NCI-H1694 treated with DMSO at 0.1 percent for 48 hours (cell line): ENCODE measurements at regions not wholly inside any gene's neighbourhood (a gene's known extent, or its start where the extent isn't known, plus 50 kb on each side); places are given as distances from the start of the nearest gene placed in this dataset.
"Not testable (repeated sequence)": the region's sequence is repeated elsewhere in the genome, so short reads cannot be mapped to it uniquely, and the experiment has no call there.

Experiments used
- DNase-seq: peaks from one replicate; lab custom pipeline; 2025; lab: John Stamatoyannopoulos, UW

DNA sequence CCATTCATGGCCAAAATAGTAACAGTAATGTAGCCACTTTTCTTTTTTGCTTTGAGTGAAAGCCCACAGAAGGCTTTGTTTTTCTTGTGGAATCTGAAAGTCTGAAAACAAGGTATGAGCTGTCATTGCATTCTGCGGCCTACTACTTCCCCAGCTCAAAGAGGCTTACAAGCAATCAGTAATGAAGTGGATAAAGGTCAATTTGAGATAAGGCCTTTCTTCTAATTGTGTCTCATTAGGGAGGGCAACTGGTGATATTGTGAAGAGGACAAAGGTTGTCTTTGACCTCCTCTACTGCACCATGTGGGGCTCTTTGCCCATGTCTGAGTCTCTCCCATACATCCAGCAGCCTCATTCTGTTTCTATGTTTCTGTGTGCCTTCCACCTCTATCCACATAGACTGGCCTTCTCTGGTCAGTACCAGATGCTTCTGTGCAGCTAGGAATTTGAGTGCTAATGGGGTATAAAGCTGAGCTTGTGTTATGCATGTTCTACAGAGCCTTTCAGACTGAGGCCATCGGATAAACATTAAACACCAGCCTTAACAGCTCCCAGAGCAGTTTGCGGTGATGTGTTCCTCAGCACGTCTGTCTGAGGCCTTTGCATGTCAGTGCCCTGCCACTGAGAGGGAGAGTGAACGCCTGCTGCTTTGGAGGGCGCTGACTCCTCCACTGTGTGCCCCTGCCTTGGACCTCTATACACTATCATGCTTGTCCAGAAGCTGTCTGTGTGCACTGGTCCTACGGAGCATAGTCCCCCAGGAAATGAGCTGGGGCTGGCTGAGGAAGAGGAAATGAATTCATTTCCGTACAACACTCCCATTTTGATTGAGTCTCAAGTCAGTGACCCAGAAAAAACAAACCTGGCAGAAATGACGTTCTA is 80.2 kb downstream of the SH2D1A start:
- DNase-seq, result no peak

DNA sequence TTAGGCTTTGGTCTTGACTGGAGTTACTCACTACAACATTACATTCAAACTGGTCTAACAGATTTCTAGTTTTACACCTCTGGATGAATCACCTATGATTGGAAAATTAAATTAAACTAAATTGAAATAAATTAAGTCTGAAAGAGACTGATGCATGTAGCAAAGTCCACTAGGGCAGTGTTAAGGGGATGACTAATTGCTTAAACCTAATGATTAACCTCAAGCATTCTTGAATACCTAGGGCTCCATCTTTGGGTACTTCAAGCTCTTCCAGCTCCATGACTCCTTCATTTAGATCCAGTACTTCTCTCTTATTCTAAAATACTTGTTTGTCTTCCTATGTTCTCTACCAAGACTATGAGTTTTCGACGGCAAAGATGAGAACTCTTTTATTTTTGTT is 86.8 kb downstream of the SH2D1A start:
- no peak for DNase-seq

DNA sequence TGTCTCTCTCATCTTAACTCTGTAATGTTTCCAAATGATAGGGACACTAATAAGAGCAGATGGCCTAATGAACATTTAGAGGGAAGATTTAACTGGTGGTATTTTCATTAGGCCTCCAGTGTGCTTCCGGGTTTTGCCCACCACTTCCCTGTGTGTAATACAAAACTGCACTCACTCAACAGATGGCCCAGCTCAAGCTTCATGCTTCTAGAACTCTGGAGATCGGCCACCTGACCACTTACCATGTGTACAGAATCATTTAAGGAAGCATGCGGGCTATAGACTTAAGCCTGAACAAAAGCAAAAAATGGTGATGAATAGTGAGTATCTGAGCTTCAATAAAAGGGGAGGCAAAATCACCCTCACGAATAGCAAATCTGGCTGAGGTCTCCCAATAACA is 89.3 kb downstream of the SH2D1A start:
- peak; percentile 32 for DNase-seq

DNA sequence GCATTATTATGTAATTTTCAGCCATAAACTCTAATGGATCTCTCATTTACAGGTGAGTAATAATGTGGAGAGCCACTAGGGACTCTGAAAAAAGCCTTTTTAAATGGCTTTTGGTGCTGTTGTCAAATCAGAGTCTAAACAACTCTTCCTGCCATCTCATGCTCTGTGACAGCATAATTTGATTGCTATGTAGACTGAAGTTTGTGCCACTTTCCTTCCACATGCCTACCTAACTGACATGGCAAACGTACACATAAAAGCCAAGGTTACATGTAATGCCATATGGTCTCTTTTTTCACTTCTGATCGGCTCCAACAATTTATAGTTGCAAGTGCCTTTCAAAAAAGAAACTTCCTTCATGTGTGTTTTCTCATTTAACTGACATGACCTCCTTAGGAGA is 94.3 kb downstream of the SH2D1A start:
- no peak for DNase-seq

DNA sequence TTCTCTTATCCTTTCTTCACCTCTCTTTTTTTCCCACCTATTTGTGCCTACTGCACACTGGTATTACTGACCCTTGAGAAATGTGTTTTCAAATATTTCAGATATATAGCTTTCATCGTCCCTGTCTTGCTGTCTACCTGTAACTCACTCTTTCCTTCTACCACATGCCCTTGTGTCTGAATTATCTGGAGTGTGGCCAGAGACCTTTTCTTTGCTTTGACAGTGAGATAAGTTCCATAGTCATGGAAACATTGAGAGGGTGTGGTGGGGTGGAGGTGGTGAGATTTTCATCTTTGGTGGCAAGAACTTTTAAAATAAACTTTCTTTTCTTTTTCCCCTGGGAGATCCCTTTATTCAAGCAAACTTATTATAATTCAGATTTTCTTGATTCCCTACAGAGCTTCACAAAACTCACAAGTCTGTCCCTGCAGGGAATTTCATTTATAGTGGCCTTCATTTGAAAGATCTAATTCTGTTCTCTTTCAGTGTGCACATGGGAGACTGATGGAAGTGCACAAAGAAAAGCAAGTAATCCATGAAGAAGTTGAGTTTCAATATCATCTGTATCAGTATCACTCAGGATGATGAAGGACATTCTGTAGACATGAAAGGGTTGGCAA is 95.7 kb downstream of the SH2D1A start:
- DNase-seq, result no peak

DNA sequence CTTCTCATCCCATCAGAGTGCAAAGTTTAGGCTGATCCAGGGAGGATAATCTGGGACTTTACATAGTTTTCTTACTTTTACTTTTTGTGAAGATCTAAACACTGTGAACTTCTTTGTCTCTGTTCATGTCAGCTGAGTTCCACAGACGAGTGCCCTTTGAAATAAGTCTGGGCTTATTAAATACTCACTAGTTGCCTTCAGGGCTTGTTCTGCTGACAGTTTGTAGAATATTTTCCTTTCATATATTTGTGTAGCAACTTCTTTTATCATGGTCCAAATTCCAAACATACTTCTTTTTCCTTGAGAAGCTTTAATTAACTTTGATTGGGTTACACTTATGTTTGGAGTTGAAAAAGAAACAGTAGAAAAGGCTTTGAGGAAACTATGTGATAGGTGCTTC is 109.6 kb downstream of the SH2D1A start:
- no peak for DNase-seq

DNA sequence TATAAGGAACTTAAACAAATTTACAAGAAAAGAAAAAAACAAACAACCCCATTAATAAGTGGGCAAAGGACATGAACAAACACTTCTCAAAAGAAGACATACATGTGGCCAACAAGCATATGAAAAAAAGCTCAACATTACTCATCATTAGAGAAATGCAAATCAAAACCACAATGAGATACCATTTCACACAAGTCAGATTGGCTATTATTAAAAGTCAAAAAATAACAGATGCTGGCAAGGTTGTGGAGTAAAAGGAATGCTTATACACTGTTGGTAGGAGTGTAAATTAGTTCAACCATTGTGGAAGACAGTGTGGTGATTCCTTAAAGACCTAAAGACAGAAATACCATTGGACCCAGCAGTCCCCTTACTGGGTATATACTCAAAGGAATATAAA is 113.5 kb downstream of the SH2D1A start:
- not testable (repeated sequence) for DNase-seq

DNA sequence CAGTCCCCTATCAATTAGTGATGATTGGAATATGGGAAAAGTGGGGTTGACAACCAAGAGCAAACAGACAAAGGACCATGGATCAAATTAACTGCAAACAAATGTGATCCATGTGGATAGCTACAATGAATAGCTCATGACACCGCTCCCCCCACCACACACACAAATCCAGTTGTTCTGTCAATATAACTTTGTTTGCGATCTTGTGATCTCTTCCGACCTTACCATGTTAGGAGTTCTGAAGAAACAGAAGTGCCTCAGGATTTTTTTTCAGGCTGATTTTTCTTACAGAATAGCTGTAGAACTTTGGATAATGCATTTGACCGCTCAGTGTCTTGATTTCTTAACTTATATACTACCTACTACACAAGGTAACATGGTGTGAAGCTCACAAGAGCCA is 116.6 kb downstream of the SH2D1A start:
- DNase-seq, result no peak

DNA sequence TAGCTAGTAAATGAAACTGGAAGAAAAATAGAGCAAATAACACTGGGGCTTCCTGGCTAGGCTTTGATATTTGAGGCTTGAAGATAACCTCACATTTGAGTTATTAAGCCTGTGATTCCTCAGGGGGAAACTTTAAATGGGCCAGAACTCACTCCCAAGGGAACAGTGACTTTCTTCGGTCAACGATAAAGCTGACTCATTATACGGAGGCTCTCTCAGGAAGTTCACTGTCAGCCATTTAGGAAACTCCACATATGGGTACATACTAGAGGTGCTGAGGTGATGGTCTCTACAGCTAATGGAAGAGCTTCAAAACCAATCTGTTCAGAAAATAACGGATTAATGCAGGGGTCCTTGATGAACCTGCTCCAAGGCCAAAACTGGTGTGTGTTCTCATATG is 120.8 kb downstream of the SH2D1A start:
- no peak for DNase-seq

DNA sequence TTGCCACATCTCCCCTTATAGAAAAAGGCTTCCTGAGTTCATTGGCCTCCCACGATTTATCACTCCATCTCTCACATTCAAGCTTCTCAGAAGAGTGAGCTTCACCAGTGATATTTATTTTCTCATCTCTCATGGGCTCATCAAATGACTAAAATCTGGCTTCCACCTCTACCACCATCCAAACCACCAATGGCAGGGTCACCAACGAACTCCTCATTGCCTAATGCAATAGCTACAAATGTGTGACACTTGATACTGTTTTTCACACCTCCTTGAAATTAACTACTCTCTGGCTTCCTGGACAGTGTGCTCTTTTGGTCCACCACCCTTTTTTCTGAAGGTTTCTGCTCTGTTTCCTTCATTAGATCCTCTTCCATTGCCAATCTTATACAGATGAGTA is 129.0 kb downstream of the SH2D1A start:
- DNase-seq, result no peak

DNA sequence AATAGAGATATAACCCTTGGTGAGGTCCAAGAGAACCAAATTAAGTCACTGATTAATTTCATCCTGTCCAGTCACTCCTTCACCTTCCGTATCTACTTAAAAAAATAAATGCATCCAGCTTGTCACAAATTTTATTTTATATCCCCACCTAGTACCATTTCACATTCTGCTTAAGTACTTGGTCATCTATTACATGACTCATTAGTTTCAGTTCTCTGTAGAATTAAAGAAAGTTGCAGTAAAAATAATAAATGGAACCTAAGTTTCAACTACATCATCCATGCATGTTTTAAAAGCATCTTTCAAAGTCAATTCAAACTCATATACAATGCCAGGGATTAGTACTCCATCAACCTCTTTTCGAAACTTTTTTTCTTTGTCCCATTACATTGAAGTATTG is 130.2 kb downstream of the SH2D1A start:
- DNase-seq, result no peak

DNA sequence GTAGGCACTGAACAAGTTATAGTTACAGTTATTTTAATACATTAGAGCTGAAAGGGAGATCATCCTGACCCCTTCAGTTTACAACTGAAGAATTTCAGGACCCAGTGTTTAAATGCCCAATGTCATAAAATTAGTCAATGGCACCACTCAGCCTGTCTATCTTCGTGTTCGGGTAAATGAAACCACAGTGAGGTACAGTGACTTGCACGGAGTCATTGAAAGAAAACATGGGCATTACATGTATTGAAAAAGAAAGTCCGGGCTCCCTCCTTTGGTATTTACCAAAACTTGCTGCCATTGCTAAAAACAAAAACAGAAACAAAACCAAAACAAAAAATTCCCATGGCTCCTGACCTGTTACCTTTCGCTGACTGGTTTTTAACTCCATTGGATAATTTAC is 131.7 kb downstream of the SH2D1A start:
- DNase-seq, result no peak

DNA sequence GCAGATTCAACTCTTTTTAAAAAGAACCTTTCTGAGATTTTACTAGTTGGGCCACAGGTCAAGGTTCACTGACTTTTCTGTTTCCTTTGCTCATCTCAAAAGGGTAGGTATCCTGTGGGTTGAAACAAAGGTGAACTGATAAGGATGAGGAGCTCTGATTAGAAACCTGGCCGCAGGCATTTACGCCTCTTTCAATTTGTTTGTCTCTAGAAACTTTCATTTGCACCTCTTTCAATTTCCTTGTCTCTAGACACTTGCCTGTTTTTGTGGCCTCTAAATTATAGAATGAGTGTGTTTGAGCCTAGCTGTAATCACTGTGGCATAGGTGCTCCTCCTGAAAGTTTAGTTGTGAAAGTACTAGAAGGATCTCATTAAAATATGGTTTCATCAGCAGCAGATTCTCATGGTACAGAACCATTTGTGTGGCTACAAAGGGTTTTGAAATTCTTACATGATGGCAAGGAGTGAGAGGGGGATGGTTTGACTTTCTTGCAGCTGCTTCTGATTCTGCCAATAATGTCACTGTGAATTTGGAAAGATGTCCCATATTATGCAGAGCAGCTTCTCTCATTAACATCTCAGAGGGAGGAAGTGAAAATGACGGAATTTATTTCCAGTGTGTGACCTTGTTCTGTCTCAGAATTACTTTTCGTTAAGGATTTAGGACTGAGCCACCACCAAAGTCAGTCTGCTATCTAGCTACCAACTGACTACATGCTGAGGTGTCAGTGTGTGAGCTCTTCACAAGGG is 142.2 kb downstream of the SH2D1A start:
- DNase-seq, result no peak

DNA sequence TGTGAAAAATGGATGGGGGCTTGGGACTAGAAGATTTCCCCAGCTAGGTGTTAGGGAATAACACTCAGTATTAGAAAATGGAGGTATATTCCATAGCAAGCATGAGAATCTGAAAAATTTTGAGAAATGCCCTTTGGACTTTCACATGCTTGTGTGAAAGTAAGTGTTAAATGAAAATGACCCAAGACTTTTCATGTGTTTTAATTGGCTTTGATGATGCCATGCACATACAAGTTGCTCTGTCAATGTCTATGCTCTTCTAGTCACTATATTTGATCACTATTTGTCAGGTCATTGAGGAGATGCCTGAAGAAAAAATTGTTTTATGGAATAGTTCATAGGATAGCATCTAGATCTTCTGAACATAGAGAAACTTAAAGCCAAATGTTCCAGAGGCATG is 147.6 kb downstream of the SH2D1A start:
- DNase-seq, result no peak

DNA sequence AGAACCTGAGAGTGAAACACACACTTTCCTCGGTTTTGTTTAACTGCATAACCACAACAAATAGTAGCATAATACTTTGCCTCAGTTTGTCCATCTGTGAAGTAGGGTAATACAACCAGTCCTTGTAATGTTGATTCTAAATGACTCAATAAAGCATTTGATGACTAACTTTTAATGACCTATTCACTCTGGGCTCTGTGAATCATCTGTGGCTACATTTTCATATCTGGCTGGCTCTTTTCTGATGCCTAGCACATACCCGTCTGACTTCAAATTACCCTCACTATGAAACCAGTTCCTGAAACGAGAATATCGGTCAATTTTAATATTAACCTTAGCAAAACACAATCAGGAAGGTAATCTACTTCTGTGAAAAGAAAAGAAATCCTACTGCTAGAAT is 151.0 kb downstream of the SH2D1A start:
- DNase-seq, result no peak

DNA sequence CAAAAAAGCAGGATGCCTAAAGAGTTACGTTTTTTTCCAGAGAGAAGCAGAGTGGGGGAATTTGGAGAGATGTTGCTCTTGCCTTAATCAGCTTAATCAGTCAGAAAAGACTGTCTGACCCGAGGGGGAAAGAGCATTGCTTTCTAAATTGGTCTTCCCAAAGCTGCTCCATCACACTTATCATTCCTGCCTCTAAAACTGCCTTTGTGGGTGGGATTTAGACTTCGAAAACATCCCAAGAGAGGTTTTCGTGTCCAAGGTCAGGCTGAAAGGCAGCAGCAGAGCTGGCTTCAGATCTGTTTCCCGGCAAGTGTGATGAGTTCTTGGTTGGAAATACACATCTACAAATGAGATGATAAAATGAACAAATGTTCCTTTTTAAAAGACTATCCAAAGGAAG is 155.2 kb downstream of the SH2D1A start:
- DNase-seq, result no peak

DNA sequence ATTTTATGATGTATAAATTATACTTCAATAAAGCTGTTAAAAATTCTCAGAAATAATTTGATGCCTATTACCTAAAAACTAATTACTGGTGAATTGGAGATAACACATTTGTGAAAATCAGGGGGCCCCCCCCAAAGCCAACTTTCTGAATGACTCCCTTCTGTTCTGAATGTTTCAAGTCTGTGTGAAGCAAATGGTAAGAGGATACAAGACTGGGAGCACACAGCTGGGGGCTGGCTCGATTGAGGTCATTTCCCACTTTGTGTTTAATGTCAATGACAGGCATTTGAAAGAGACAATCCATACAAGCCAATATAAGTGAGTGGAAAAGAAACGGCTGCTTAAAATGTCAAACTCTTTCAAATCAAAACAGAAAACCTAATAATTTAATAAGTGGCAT is 155.8 kb downstream of the SH2D1A start:
- no peak for DNase-seq

DNA sequence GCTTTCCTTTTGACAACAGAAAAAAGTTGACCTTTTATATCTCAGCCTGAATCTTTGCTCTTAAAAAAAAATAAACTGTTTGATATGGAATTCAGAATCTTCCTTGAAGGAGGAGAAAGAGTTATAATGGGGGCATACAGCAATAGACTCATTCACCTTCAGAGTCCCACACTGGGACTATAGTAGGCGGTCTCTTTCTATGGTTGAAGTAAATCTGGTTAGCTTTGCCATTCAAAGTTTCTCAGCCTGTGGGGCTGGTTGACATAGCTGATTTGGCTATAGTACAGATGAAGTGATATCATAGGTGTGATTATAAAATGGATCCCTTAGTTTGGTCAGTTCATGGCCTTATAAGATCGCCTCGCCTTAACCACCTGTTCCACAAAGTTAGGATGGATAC is 156.2 kb downstream of the SH2D1A start:
- DNase-seq, result no peak

DNA sequence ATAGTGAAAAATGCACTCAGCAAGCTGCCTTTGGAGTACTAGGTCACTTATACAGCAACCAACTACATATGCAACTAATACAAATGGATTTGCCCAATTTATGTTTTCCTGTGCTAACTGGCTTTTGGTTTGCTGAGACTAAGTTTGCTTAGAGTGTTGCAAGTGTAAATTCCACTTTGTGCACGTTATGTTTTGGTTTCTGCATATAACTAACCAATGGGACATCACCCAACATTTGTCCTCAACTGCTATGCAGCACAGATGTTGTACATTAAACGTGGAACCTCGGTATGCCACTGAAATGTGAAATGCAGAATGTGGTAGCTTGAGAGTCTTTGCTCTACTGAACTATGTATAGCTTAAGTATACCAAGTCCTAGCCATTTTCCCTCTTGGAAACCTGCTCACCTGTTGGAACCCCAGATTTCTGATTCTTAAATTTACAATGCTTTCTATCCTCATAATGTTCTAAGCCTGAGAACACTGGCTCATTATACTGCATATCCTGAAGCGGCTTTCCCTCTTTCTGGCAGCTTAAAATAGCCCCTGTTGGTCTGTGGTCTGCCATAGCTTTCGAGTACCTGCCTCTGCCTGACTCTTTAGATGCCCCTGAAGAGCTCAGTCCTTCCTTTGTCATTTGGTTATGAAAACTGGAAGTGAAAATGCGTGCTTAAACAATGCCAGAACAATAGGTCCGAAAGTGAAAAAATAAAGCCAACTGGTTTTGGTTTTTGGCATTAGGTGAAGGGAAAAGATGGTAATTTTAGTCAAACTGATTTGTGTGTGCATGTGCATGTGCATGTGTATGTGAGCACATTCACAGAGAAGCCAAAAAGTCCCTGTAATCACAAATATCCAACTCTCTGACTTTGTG is 158.0 kb downstream of the SH2D1A start:
- no peak for DNase-seq

DNA sequence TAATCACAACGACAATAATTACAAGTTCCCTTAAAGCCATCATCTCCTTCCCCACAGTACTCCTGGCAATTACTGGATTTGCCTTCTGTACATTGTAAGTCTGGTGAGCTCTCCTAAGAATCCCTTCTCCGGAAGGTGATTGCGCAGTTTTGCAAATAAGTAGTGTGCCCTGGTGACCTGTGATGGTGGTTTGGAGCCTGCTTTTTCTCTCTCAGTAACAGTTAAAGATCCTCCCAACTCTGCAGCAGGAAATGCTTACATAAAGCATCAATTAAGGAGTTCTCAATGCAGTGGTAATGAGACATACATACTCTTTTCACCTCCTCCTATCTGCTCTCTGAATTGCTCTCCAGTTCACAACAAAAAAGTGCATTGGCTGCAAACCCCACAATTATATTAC is 159.7 kb downstream of the SH2D1A start:
- no peak for DNase-seq

DNA sequence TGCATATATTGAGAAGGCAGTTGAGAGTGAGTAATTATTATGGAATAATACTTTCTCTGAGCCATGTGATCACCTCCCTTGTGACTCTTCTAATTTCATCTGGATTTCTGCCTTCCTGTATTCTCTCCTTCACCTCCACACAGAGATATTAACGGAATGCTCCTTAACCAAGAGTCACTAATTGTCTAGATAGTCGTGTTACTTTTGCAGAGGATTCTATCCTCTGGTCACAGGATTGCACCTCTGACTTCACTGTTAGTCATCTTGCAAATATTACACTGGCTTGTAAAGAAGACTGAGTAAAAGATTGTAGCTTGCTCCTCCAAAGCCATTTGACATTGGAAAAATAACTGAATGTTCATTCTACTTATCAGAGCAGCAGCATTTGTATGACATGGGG is 160.9 kb downstream of the SH2D1A start:
- DNase-seq, result no peak

DNA sequence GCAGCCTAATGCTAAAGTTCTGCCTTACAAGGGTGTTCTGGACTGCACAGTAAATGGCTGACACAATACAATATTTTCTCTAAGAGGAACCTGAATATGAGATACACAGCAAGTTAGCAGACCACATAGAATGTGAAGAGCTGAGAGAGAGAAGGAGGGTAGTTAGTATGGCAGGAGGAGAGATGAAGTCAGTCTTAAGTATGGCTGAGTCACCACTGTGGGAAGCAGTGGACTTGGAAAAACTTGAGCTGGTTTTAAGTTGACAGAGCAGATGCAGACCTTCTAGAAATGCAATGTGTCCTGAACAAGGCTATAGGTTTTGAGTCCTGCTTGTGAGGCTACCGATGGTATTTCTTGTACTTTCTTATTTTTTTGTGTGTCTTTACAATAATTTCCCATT is 172.5 kb downstream of the SH2D1A start:
- DNase-seq, result no peak
